Thyroid gland (tissue), 4 donors: ENCODE measurements at regions not wholly inside any gene's neighbourhood (a gene's known extent, or its start where the extent isn't known, plus 50 kb on each side); places are given as distances from the start of the nearest gene placed in this dataset.

Experiments
- DNase-seq, 2 donors: peaks; one replicate each; pipeline ENCODE4 v3.0.0-alpha.2; 2019
- H3K27ac ChIP-seq, 3 donors: fragments of 200-600 bp; sonication (generic); 1 replicate in 2 of 3; 2 replicates in 1 of 3; pipeline ENCODE4 v1.5.1; 2016 to 2019; ENCODE audit warnings: mild to moderate bottlenecking in 1 of 3, moderate library complexity in 1 of 3
- H3K27me3 ChIP-seq: fragments of 200-600 bp; sonication (generic); one replicate; pipeline ENCODE4 v1.5.1; 2019
- H3K36me3 ChIP-seq, 2 donors: fragments of 200-600 bp; sonication (generic); one replicate each; pipeline ENCODE4 v1.5.1; 2016 to 2019
- H3K4me1 ChIP-seq, 2 donors: fragments of 200-600 bp; sonication (generic); one replicate each; pipeline ENCODE4 v1.5.1; 2017 to 2019
- H3K4me3 ChIP-seq, 3 donors: fragments of 200-600 bp; sonication (generic); replicated peaks in 1 of 3; 1 replicate in 2 of 3; 2 replicates in 1 of 3; pipeline ENCODE4 v1.5.1; 2016; ENCODE audit warnings: mild to moderate bottlenecking in 1 of 3
- H3K9me3 ChIP-seq: fragments of 200-600 bp; sonication (generic); one replicate; pipeline ENCODE4 v1.5.1; 2017
- CTCF ChIP-seq, 6 experiments: fragments of 200-600 bp in 3 of 6; fragments of 450-650 bp in 3 of 6; sonication (generic) in 3 of 6; IDR thresholded peaks; one replicate each; pipeline ENCODE4 v1.5.1; 2016 to 2019; ENCODE audit warnings: antibody characterized with exemption in 6 of 6, mild to moderate bottlenecking in 2 of 6, inconsistent platforms in 1 of 6, moderate library complexity in 1 of 6
- POLR2A ChIP-seq, 2 donors: fragments of 450-650 bp; IDR thresholded peaks; one replicate each; pipeline ENCODE4 v1.6.1; 2017; ENCODE audit warnings: antibody characterized with exemption in 2 of 2, mild to moderate bottlenecking in 2 of 2, moderate library complexity in 1 of 2
- whole genome bisulfite sequencing, 2 donors: methylation state at CpG; one replicate each; pipeline ENCODE4 v1.1.5; 2017; 5-methylcytosine and 5-hydroxymethylcytosine counted together
- intact Hi-C: fragments of 100-400 bp; cut with DNase I; formaldehyde crosslinking; loops from one replicate; pipeline ENCODE4 v1.15.1; 2023

GRCh38 chr2:45323344-45323743 is 287.7 kb downstream of the SRBD1 start:
- intact Hi-C loops = no loop called here
- WGBS, 2 donors = 93 to 96% methylated on average over 3 of the region's 3 CpGs
- Histone ChIP-seq H3K27me3 (no peaks in the 10 kb centered on the region), H3K9me3 (no peaks in the 10 kb centered on the region), H3K36me3 (no peaks in the 10 kb centered on the region), H3K4me1 (no peaks in the 10 kb centered on the region), H3K4me3 (no peak overlapping the region), H3K27ac (no peak overlapping the region)
- no peak for DNase-seq
- TF ChIP-seq CTCF (IDR thresholded peaks at IDR 0.05) (no peak), POLR2A (IDR thresholded peaks at IDR 0.05) (no peak)

GRCh38 chr2:45320956-45321355 is 290.1 kb downstream of the SRBD1 start:
- Histone ChIP-seq H3K4me3 (no peak overlapping the region), H3K27ac (no peak overlapping the region), H3K36me3 (no peaks in the 10 kb centered on the region), H3K27me3 (no peaks in the 10 kb centered on the region), H3K4me1 (no peaks in the 10 kb centered on the region), H3K9me3 (no peaks in the 10 kb centered on the region)
- no peak for DNase-seq
- no peak for TF ChIP-seq POLR2A (IDR thresholded peaks at IDR 0.05)
- TF ChIP-seq CTCF (IDR thresholded peaks at IDR 0.05) = no peak
- WGBS, 2 donors = 91 to 95% methylated on average over 2 of the region's 2 CpGs
- intact Hi-C loops = no loop called here

- no peak for DNase-seq
- no peaks in the 10 kb centered on the region for H3K27me3 ChIP-seq
- TF ChIP-seq CTCF (IDR thresholded peaks at IDR 0.05) = no peak
- TF ChIP-seq POLR2A (IDR thresholded peaks at IDR 0.05) = no peak
- no peaks in the 10 kb centered on the region for H3K9me3 ChIP-seq
- H3K4me1 ChIP-seq = no peaks in the 10 kb centered on the region
- H3K4me3 ChIP-seq = no peak overlapping the region
- WGBS, 2 donors = 76 to 87% methylated on average over 7 of the region's 7 CpGs
- H3K36me3 ChIP-seq = no peaks in the 10 kb centered on the region
- no peak overlapping the region for H3K27ac ChIP-seq
- intact Hi-C loops = no loop called here
Observed at GRCh38 chr2:45319683-45320455, 291.2 kb downstream of the SRBD1 start.

GRCh38 chr2:45318686-45319085 is 292.4 kb downstream of the SRBD1 start:
- no peaks in the 10 kb centered on the region for H3K27me3 ChIP-seq
- no peak overlapping the region for H3K4me3 ChIP-seq
- intact Hi-C loops = no loop called here

More at GRCh38 chr2:45318686-45319085, 292.4 kb downstream of the SRBD1 start:
- DNase-seq = no peak
- Histone ChIP-seq H3K9me3 (no peaks in the 10 kb centered on the region), H3K27ac (no peak overlapping the region), H3K4me1 (no peaks in the 10 kb centered on the region), H3K36me3 (no peaks in the 10 kb centered on the region)
- TF ChIP-seq CTCF (IDR thresholded peaks at IDR 0.05) (no peak), POLR2A (IDR thresholded peaks at IDR 0.05) (no peak)
- WGBS, 2 donors = 86 to 94% methylated on average over 4 of the region's 4 CpGs
